Tongue (tissue), 1 donor: ENCODE measurements at regions not wholly inside any gene's neighbourhood (a gene's known extent, or its start where the extent isn't known, plus 50 kb on each side); places are given as distances from the start of the nearest gene placed in this dataset.

Experiments used
- DNase-seq: peaks from one replicate; pipeline ENCODE4 v3.0.0-alpha.2; 2015

- peak; percentile 44 for DNase-seq
Observed at GRCh38 chr11:91435694-91436395, 788.8 kb upstream of the FAT3 start.

GRCh38 chr11:91433284-91434010, 791.2 kb upstream of the FAT3 start:
- no peak for DNase-seq

- DNase-seq, result peak; percentile 82
Observed at GRCh38 chr11:91421641-91422040, 803.0 kb upstream of the FAT3 start.

GRCh38 chr11:91407842-91408241, 816.8 kb upstream of the FAT3 start:
- no peak for DNase-seq

GRCh38 chr11:91406009-91406408, 818.6 kb upstream of the FAT3 start:
- DNase-seq, result no peak

- DNase-seq, result no peak
Observed at GRCh38 chr11:91404344-91404743, 820.3 kb upstream of the FAT3 start.

GRCh38 chr11:91397134-91397468, 827.5 kb upstream of the FAT3 start:
- DNase-seq, result no peak

GRCh38 chr11:91396236-91397133, 828.1 kb upstream of the FAT3 start:
- DNase-seq, result no peak

- peak; percentile 24 for DNase-seq
Observed at GRCh38 chr11:91394727-91395414, 829.7 kb upstream of the FAT3 start.

- no peak for DNase-seq
Observed at GRCh38 chr11:91394073-91394726, 830.4 kb upstream of the FAT3 start.

- no peak for DNase-seq
Observed at GRCh38 chr11:91382946-91383345, 841.7 kb upstream of the FAT3 start.

- DNase-seq, result no peak
Observed at GRCh38 chr11:91374794-91375193, 849.8 kb upstream of the FAT3 start.

- no peak for DNase-seq
Observed at GRCh38 chr11:91373497-91373896, 851.1 kb upstream of the FAT3 start.

- DNase-seq, result no peak
Observed at GRCh38 chr11:91366816-91367215, 857.8 kb upstream of the FAT3 start.

GRCh38 chr11:91365986-91366585, 858.5 kb upstream of the FAT3 start:
- DNase-seq, result peak; percentile 76

GRCh38 chr11:91350931-91351330, 873.7 kb upstream of the FAT3 start:
- DNase-seq, result peak; percentile 3

- DNase-seq, result no peak
Observed at GRCh38 chr11:91326751-91327150, 897.9 kb upstream of the FAT3 start.

- no peak for DNase-seq
Observed at GRCh38 chr11:91326280-91326679, 898.3 kb upstream of the FAT3 start.

- no peak for DNase-seq
Observed at GRCh38 chr11:91314521-91314920, 910.1 kb upstream of the FAT3 start.

- DNase-seq, result no peak
Observed at GRCh38 chr11:91312541-91312940, 912.1 kb upstream of the FAT3 start.

- DNase-seq, result no peak
Observed at GRCh38 chr11:91310085-91310484, 914.5 kb upstream of the FAT3 start.
